GM12892 (cell line): ENCODE measurements at regions not wholly inside any gene's neighbourhood (a gene's known extent, or its start where the extent isn't known, plus 50 kb on each side); places are given as distances from the start of the nearest gene placed in this dataset.

Source experiments
- DNase-seq: peaks from one replicate; pipeline ENCODE4 v3.0.0; 2011; ENCODE audit not compliant: insufficient read length
- FAIRE-seq: peaks from 2 replicates; lab custom pipeline; 2011; peaks lifted over from hg19 to GRCh38; lab: Jason Lieb, UNC
- POLR2A ChIP-seq: IDR thresholded peaks from 2 replicates; pipeline ENCODE4 v1.6.1; 2011; ENCODE audit warnings: low read depth, low read length, control low read depth
- POLR2AphosphoS5 ChIP-seq: IDR thresholded peaks from 2 replicates; pipeline ENCODE4 v1.6.1; 2011; ENCODE audit warnings: low read depth, low read length, control low read depth
- TAF1 ChIP-seq: IDR thresholded peaks from 2 replicates; pipeline ENCODE4 v1.6.1; 2011; ENCODE audit warnings: low read depth, mild to moderate bottlenecking, control low read depth, low read length, borderline replicate concordance

GRCh38 chr5:171689853-171690417, 95.7 kb upstream of the SMIM23 start:
- FAIRE-seq: no peak
- no peak for TF ChIP-seq POLR2A
- TF ChIP-seq POLR2AphosphoS5: no peak
- TF ChIP-seq TAF1: no peak
- no peak for DNase-seq

- FAIRE-seq: no peak
- no peak for DNase-seq
- no peak for TF ChIP-seq POLR2A
- no peak for TF ChIP-seq POLR2AphosphoS5
- TF ChIP-seq TAF1: no peak
Measured at GRCh38 chr5:171692107-171692506, 93.5 kb upstream of the SMIM23 start.

- DNase-seq: no peak
- FAIRE-seq: no peak
- TF ChIP-seq POLR2AphosphoS5: no peak
- TF ChIP-seq TAF1: no peak
- TF ChIP-seq POLR2A: no peak
Measured at GRCh38 chr5:171692936-171693335, 92.7 kb upstream of the SMIM23 start.

- no peak for TF ChIP-seq POLR2A
- TF ChIP-seq TAF1: no peak
- no peak for TF ChIP-seq POLR2AphosphoS5
- no peak for FAIRE-seq
Measured at GRCh38 chr5:171693412-171693811, 92.2 kb upstream of the SMIM23 start.

GRCh38 chr5:171695804-171696203, 89.8 kb upstream of the SMIM23 start:
- no peak for DNase-seq
- no peak for TF ChIP-seq POLR2A
- TF ChIP-seq TAF1: no peak
- TF ChIP-seq POLR2AphosphoS5: no peak
- peak; percentile 14 for FAIRE-seq

More at GRCh38 chr5:171693412-171693811, 92.2 kb upstream of the SMIM23 start:
- no peak for DNase-seq

GRCh38 chr5:171697221-171698102, 88.2 kb upstream of the SMIM23 start:
- TF ChIP-seq TAF1: no peak
- TF ChIP-seq POLR2AphosphoS5: no peak
- no peak for TF ChIP-seq POLR2A
- no peak for FAIRE-seq
- no peak for DNase-seq

GRCh38 chr5:171700318-171700912, 85.2 kb upstream of the SMIM23 start:
- no peak for TF ChIP-seq TAF1
- DNase-seq (no peak), FAIRE-seq (no peak)

GRCh38 chr5:171701100-171701541, 84.5 kb upstream of the SMIM23 start:
- TF ChIP-seq TAF1 (no peak), POLR2AphosphoS5 (no peak), POLR2A (no peak)
- FAIRE-seq (no peak), DNase-seq (no peak)

GRCh38 chr5:171702135-171702770, 83.4 kb upstream of the SMIM23 start:
- FAIRE-seq: no peak
- no peak for TF ChIP-seq TAF1
- no peak for TF ChIP-seq POLR2AphosphoS5
- no peak for TF ChIP-seq POLR2A
- DNase-seq: no peak

- FAIRE-seq (no peak), DNase-seq (no peak)
- no peak for TF ChIP-seq POLR2A
- TF ChIP-seq POLR2AphosphoS5: no peak
- TF ChIP-seq TAF1: no peak
Measured at GRCh38 chr5:171703146-171703545, 82.5 kb upstream of the SMIM23 start.

- no peak for DNase-seq
- no peak for FAIRE-seq
- TF ChIP-seq TAF1 (no peak), POLR2AphosphoS5 (no peak)
Measured at GRCh38 chr5:171705036-171705435, 80.6 kb upstream of the SMIM23 start.
